HG02852 (cell line): ENCODE measurements at regions not wholly inside any gene's neighbourhood (a gene's known extent, or its start where the extent isn't known, plus 50 kb on each side); places are given as distances from the start of the nearest gene placed in this dataset.

Experiments
- ATAC-seq: cut with Tn5 transposase; IDR thresholded peaks from one replicate; pipeline ENCODE4 v1.9.1; 2021; ENCODE audit warnings: mild to moderate bottlenecking, moderate library complexity; ENCODE audit not compliant: unreplicated experiment

DNA sequence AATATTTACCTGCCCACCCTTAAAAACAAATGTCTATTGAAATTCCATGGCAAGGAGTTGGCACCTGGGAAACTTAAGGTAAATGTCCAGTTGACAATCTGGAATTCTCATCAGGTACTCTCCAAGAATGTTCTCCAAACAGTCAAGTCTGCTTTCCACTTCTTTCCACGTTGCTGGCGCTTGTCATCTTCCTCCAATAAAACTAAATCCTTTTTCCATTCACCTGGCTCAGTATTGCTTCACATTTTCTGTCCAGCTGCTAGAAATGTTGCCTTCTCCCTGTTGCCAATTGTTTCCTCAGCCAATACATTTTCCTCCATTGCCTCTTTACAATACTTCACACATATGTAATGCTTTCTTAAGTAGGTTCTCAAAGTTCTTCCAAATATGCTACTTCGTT, 1288.1 kb upstream of the MAP3K7 start:
- ATAC-seq, result no peak

GRCh38 chr6:91868539-91869202, 1281.8 kb upstream of the MAP3K7 start:
- no peak for ATAC-seq

- no peak for ATAC-seq
Measured at GRCh38 chr6:91865889-91866288, 1279.0 kb upstream of the MAP3K7 start.

DNA sequence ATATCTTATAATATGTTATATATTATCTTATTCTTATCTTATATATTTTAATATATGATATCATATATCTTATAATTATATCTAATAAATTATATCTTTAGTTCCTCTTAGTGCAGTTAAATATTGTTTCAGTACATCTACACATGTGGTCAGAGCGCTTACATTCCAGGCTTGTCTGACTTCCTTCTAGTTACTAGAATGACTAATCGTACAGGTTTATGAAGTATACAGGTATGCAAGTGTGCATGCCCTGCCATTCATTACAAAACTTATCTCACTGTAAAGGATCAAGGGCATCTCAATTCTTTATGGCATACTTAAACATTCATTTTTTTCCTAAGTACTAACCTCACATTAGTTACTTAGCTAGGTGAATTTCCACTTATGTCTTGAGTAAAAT, 1278.0 kb upstream of the MAP3K7 start:
- no peak for ATAC-seq

- ATAC-seq, result no peak
Measured at GRCh38 chr6:91860541-91861335, 1273.9 kb upstream of the MAP3K7 start.

DNA sequence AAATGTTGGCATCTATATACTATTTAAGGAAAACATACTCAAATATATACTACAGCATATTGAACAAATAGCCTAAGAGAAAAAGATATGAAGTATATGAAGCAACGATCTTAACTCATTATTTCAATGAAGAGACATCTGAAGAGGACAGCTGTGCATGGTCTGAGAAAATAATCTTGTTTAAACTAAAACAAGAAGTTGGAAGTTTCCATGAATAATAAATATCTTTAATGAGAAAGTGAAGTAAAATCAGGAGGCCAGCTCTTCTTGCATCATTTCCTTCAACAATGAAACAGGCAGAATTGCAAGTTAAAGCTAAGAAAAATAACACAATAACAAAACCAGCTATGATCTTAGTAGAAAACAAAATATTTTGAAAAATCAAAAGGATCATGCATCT, 1265.4 kb upstream of the MAP3K7 start:
- ATAC-seq, result no peak

GRCh38 chr6:91834813-91835212, 1247.9 kb upstream of the MAP3K7 start:
- no peak for ATAC-seq

- no peak for ATAC-seq
Measured at GRCh38 chr6:91827151-91827550, 1240.3 kb upstream of the MAP3K7 start.

GRCh38 chr6:91826128-91826527, 1239.3 kb upstream of the MAP3K7 start:
- no peak for ATAC-seq

DNA sequence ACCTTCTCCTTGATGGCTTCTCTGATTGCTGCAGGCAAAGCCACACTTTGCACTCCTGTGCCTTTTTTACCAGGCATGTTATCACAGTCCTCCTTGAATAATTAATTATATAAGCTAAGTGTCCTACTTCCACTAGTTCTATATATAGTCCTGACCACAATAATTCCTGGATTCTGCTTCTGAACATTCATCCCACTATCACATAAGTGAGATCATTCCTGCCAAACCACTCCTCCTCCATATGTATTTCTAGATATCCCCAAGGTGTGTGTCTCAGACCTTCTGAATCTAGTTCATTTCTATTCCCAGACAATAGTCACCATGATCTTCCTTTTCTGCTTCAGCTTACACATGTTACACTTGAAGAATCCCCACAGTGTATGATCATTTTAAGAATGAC, 1237.5 kb upstream of the MAP3K7 start:
- ATAC-seq, result no peak

DNA sequence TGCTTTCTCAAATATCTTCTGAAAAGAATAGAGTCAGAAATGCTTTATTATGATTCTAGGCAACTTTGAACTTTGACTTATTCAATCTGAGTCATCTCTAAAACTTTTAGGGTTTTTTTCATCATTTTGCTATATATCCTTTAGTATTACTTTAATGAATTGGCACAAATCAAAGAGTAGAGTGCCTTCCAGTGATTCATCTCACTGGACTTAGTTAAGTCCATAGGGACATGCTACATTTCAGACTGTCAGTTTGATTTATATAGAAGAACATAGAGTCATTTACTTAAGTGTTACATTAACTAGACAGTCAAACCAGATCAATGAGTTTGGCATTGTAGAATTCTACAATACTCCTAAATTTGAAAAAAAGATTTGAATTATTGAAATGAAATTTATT, 1235.7 kb upstream of the MAP3K7 start:
- ATAC-seq, result no peak

DNA sequence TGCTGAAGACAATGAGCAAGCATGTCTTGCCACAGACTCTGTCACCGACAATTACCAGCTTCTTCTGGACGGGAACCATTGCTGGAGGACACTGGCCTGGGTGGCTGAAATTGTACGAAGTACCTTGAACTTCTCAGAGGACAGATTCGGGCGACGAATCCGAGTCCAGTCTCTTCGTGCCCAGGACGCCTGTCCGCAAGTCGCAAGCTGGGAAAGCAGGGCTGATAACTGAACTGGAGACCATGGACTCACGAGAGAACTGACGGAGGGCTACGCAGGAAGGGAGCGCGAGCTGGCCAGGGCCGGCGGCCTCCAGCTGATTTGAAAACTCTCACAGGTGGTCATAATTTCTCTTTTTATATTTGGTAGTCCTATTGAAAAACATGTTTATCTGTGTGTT, 1229.5 kb upstream of the MAP3K7 start:
- no peak for ATAC-seq

DNA sequence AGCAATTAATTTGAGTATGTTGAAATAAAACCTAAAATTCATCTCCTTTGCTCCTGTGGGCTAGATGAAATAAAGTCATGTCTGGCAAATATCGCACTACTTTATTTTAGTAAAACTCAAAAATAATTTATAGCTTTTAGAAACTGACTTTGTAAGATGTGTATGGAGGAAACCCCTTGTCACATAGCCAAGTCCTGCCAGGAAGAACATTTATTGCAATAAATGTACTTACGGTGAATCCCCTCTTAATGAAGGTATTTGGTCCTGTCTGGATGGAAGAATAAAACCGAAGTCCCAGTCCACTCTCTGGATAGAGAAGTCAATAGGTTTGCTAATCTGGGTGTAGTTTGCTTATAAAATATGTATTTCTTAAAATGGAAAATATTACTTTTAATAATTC, 1226.8 kb upstream of the MAP3K7 start:
- ATAC-seq, result no peak

DNA sequence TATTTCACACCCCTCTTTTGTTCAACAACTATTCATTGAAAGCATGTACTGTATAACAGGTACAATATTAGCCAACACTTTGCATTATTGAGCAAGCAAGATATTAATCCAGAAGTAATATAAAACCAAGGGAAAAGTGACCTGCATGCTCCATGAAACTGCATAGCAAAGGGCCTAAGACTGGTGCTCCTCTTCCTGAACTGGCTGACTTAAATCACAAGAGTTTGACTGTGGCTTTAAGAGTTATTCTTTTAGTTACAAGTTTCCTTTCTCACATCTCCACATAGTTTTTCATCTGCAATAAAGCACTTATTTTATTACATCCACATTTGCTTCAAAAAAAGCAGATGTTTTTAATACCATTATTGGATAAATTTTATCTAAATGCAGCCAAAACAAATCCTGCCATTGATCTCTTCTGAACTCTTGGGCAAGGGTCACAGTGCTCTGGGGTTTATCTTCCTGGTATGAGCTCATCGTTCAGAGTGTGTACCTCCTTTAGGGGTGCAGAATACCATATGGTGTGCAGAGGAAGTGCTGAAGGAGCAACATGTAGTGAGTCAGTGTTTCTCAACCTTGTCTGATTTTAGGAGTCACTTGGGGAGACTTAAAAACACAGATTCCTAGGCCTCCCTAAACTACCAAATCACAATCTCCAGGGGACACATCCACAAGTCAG, 1225.9 kb upstream of the MAP3K7 start:
- no peak for ATAC-seq

DNA sequence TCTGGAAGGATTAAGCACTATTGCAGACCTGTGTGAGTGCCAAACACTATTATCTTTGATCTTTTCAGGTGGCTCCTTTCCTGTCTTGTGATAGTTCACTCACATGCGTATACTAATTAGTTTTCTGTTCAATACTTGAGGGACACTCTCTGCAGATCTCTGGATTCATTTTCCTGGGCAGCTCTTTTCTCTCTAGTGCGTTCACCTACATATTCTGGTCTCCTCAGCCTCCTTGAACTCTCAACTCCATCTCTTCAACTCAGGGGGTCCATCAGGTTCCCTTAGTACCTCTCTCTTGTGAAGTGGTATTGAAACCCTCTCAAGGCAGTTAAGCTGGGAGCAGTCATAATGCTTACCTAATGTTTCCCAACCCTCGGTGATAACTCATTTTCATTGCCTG, 1218.1 kb upstream of the MAP3K7 start:
- ATAC-seq, result no peak

DNA sequence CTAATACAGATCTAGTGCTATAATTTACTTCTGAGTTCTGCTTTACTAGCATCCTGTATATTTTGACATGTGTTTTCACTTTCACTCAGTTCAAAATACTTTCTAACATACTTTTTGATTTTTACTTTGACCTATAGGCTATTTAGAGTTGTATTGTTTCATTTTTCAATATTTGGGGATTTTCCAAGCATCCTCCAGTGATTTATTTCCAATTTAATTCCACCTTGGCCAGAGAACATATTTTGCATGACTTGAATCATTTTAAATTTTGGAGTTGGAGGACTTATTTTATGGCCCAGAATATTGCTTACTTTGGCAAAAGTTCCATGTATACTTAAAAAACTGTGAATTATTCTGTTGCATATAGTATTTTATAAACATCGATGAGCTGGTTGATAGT, 1215.6 kb upstream of the MAP3K7 start:
- ATAC-seq, result no peak

GRCh38 chr6:91796603-91797002, 1209.7 kb upstream of the MAP3K7 start:
- ATAC-seq, result no peak

DNA sequence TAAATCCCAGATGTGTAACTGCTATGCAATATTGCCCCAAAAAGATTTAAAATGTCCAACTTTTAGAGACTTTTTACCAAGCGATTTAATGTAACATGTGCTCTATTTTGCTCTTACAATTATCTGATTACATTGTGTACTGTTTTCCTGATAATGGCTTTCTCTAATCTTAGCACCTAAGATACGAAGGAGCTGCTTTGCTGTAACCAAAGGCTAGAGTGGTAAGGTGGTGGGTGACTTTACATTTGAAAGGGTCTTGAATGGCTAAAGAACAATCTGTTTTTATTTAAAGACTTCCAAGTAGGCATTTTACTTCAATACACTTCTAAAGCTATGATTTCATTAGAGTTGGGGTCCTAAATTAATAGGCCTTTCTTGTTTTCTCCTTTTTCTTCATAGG, 1201.6 kb upstream of the MAP3K7 start:
- ATAC-seq, result no peak

DNA sequence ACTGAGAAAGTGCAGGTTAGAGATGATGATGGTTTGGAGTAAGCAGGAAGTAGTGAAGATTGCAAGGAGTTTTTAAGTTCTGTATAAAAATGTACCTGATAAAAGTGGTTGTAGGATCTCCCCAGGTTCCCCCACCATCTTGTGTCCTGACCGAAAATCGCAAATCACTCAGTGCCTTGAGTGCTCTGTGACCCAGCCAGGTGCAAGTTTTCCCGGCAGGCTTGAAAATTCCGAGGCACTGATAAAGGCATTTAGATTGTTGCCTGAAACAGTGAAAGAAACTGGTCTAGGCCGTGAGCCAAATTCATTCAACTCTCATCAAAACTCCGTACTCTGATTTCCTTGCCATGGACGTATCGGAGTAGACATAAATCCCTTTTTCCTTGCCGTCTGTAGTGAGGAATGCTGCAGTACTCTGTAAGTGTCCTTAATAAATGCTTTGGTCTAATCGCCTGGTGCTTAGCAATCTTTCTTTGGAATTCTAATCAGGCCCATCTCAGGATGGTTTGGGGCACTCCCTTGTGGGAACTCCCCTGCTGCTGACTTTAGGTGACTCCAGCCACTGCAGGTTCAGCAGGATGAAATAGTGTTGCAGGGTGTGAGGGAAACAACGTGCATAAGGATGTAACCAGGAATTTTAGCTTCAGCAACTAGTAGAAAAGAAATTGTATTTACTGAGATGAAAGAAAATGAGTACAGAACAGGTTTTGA, 1199.8 kb upstream of the MAP3K7 start:
- no peak for ATAC-seq

DNA sequence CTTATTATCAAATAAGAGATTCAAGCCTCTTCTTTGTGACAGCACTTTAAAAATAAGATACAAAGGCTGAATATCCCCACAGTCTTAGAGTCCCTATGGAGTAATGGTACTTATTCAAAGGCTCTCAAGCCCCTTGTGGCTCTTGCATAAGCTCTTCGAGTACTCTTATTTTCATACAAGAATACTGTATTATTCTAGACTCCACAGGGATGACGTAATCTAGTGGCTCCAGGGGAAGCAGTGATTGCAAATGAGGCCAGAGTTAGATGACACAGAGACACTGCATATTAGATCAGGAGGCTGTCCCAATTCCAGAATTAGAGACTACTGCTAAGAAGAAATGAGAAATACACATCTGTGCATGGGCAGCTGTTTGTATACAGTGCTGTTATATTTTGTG, 1195.9 kb upstream of the MAP3K7 start:
- no peak for ATAC-seq

- no peak for ATAC-seq
Measured at GRCh38 chr6:91781946-91782345, 1195.1 kb upstream of the MAP3K7 start.
